OCI-LY3 (cell line): ENCODE measurements at regions not wholly inside any gene's neighbourhood (a gene's known extent, or its start where the extent isn't known, plus 50 kb on each side); places are given as distances from the start of the nearest gene placed in this dataset.
"Not testable (repeated sequence)": the region's sequence is repeated elsewhere in the genome, so short reads cannot be mapped to it uniquely, and the experiment has no call there.

Experiments used
- EZH2phosphoT487 ChIP-seq: fragments of 200-600 bp; shearing (Covaris generic); IDR thresholded peaks from 2 replicates; pipeline ENCODE4 v1.6.1; 2018; ENCODE audit warnings: antibody characterized with exemption, mixed run types, low read depth
- TF ChIP-seq, protein P1 (sequence below): fragments of 200-600, 300-600 bp; sonication (generic); IDR thresholded peaks from 2 replicates; pipeline ENCODE4 v1.5.1; 2014; ENCODE audit warnings: antibody characterized with exemption, low read length, low read depth

DNA sequence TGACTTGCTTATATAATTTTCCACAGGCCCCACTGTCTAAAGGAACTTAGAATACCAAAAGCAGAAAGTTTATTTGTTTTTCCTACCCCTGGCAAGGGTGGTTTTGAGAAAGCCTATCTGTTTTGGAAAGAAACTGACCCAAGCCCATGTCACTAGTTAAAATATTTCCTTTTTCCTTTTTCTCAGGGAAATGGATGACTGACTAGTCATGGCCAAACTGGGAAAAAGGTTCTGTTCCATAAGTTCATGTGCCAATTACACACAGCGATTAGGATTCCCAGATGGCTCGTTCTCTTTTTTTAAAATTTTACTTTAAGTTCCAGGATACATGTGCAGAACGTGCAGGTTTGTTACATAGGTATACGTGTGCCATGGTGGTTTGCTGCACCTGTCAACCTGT, 157.8 kb downstream of the IGLL1 start:
- TF ChIP-seq, protein P1, sequence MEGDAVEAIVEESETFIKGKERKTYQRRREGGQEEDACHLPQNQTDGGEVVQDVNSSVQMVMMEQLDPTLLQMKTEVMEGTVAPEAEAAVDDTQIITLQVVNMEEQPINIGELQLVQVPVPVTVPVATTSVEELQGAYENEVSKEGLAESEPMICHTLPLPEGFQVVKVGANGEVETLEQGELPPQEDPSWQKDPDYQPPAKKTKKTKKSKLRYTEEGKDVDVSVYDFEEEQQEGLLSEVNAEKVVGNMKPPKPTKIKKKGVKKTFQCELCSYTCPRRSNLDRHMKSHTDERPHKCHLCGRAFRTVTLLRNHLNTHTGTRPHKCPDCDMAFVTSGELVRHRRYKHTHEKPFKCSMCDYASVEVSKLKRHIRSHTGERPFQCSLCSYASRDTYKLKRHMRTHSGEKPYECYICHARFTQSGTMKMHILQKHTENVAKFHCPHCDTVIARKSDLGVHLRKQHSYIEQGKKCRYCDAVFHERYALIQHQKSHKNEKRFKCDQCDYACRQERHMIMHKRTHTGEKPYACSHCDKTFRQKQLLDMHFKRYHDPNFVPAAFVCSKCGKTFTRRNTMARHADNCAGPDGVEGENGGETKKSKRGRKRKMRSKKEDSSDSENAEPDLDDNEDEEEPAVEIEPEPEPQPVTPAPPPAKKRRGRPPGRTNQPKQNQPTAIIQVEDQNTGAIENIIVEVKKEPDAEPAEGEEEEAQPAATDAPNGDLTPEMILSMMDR = not testable (repeated sequence)
- TF ChIP-seq EZH2phosphoT487 = not testable (repeated sequence)
